K562 (cell line): ENCODE measurements at regions not wholly inside any gene's neighbourhood (a gene's known extent, or its start where the extent isn't known, plus 50 kb on each side); places are given as distances from the start of the nearest gene placed in this dataset.

Experiments
- ATAC-seq: fragments of 200-7000 bp; cut with Tn5 transposase; 3 replicates; pipeline ENCODE4 v1.9.1; 2020; ENCODE audit warnings: moderate library complexity
- BruUV-seq: library from RNA; stranded (reverse); fragments of 400-500 nt; replicated peaks from 2 replicates; lab custom pipeline; 2021; lab: Mats Ljungman, UMichigan
- CTCF ChIA-PET: fragments of 300-600 bp; formaldehyde crosslinking; extraction: SDS; loops from one replicate; lab custom pipeline; 2021; ENCODE audit warnings: low intra/inter-chr PET ratio; lab: Yijun Ruan, JAX
- POLR2A ChIA-PET: fragments of 300-600, 350-650 bp; sonication (Branson Sonifier 250); formaldehyde crosslinking; extraction: SDS; loops from one replicate; lab custom pipeline; 2021; ENCODE audit warnings: antibody characterized with exemption, inconsistent platforms; lab: Yijun Ruan, JAX
- DNase-seq, 4 experiments: peaks; one replicate each; pipeline versions ENCODE4 v3.0.0 to v3.0.0-alpha.2; 2011 to 2018; ENCODE audit warnings: low spot score in 3 of 4, mixed read lengths in 3 of 4; ENCODE audit errors: extremely low read depth in 1 of 4
- FAIRE-seq: peaks from 2 replicates; lab custom pipeline; 2011; peaks lifted over from hg19 to GRCh38; lab: Jason Lieb, UNC
- H2AFZ ChIP-seq: 2 replicates; pipeline ENCODE4 v1.6.0; 2011; ENCODE audit warnings: low read depth, low read length, control low read depth, inconsistent platforms
- H3K27ac ChIP-seq: fragments of 200-600 bp; 3 replicates; pipeline ENCODE4 v1.8.0; 2011; ENCODE audit warnings: low read depth, mild to moderate bottlenecking, control low read depth, inconsistent platforms, low read length, moderate library complexity, mixed read lengths; ENCODE audit errors: extremely low read depth
- H3K27me3 ChIP-seq, 2 experiments: fragments of 300-600 bp in 1 of 2; 2 replicates in 1 of 2; 3 replicates in 1 of 2; pipeline versions ENCODE4 v1.6.0 to v1.8.0; 2011; ENCODE audit warnings: inconsistent platforms in 2 of 2, low read length in 2 of 2, mild to moderate bottlenecking in 1 of 2, mixed read lengths in 1 of 2, moderate library complexity in 1 of 2; ENCODE audit not compliant: control insufficient read depth in 2 of 2, insufficient read depth in 2 of 2
- H3K36me3 ChIP-seq: fragments of 300-600 bp; 3 replicates; pipeline ENCODE4 v1.8.0; 2011; ENCODE audit warnings: mild to moderate bottlenecking, low read length, inconsistent platforms; ENCODE audit not compliant: control insufficient read depth, insufficient read depth
- H3K4me1 ChIP-seq, 2 experiments: fragments of 200-600 bp in 1 of 2; replicated peaks in 1 of 2; 2 replicates in 1 of 2; 3 replicates in 1 of 2; pipeline versions ENCODE4 v1.5.1 to v1.8.0; 2011; ENCODE audit warnings: inconsistent platforms in 2 of 2, low read length in 2 of 2, mild to moderate bottlenecking in 1 of 2, mixed read lengths in 1 of 2, moderate library complexity in 1 of 2; ENCODE audit not compliant: control insufficient read depth in 2 of 2, insufficient read depth in 2 of 2
- H3K4me2 ChIP-seq: 2 replicates; pipeline ENCODE4 v1.6.1; 2011; ENCODE audit warnings: low read length, control low read depth, inconsistent platforms, mixed read lengths; ENCODE audit not compliant: insufficient read depth
- H3K4me3 ChIP-seq: fragments of 200-600 bp; sonication (generic), shearing (Covaris generic); 2 replicates; pipeline ENCODE4 v1.5.1; 2016; ENCODE audit warnings: control low read depth, inconsistent platforms
- H3K79me2 ChIP-seq: fragments of 200-600 bp; 3 replicates; pipeline ENCODE4 v1.8.0; 2011; ENCODE audit warnings: low read length, inconsistent platforms; ENCODE audit not compliant: control insufficient read depth, insufficient read depth
- H3K9ac ChIP-seq, 2 experiments: 2 replicates each; pipeline versions ENCODE4 v1.6.0 to v1.6.1; 2011; ENCODE audit warnings: low read depth in 2 of 2, low read length in 2 of 2, control low read depth in 1 of 2, inconsistent platforms in 1 of 2, mild to moderate bottlenecking in 1 of 2, mixed read lengths in 1 of 2; ENCODE audit not compliant: insufficient read depth in 1 of 2
- H3K9me1 ChIP-seq: one replicate; pipeline ENCODE4 v1.6.0; 2011; ENCODE audit warnings: inconsistent platforms, mild to moderate bottlenecking, low read length, moderate library complexity; ENCODE audit not compliant: control insufficient read depth, insufficient read depth
- H3K9me3 ChIP-seq: replicated peaks from 2 replicates; pipeline ENCODE4 v1.5.1; 2011; ENCODE audit warnings: low read depth, low read length, inconsistent platforms; ENCODE audit not compliant: control insufficient read depth, insufficient read depth
- H4K20me1 ChIP-seq: replicated peaks from 2 replicates; pipeline ENCODE4 v1.6.1; 2011; ENCODE audit warnings: low read length, inconsistent platforms, mixed read lengths; ENCODE audit not compliant: control insufficient read depth, insufficient read depth
- CHD1 ChIP-seq: fragments of 200-600 bp; sonication (generic); IDR thresholded peaks from one replicate; pipeline ENCODE4 v1.6.1; 2012; ENCODE audit warnings: mild to moderate bottlenecking, moderate library complexity, low read length, inconsistent platforms
- CSDE1 ChIP-seq, 2 experiments: fragments of 450-650 bp; IDR thresholded peaks; 2 replicates each; pipeline ENCODE4 v1.6.1; 2016; ENCODE audit warnings: mild to moderate bottlenecking in 1 of 2
- GTF2A2 ChIP-seq: IDR thresholded peaks from 2 replicates; pipeline ENCODE4 v1.6.1; 2016; ENCODE audit warnings: mild to moderate bottlenecking, missing genetic modification characterization, missing compliant biosample characterization
- MGA ChIP-seq: fragments of 450-650 bp; IDR thresholded peaks from 2 replicates; pipeline ENCODE4 v1.6.1; 2016; ENCODE audit warnings: mild to moderate bottlenecking, moderate library complexity
- NFYB ChIP-seq: IDR thresholded peaks from 2 replicates; pipeline ENCODE4 v1.6.1; 2011; ENCODE audit warnings: mild to moderate bottlenecking, moderate library complexity; ENCODE audit not compliant: insufficient read length; ENCODE audit errors: extremely low read depth
- NONO ChIP-seq, 2 experiments: fragments of 200-400 bp in 1 of 2; fragments of 450-650 bp in 1 of 2; formaldehyde crosslinking in 1 of 2; IDR thresholded peaks; 2 replicates each; pipeline ENCODE4 v1.6.1; 2017; ENCODE audit warnings: low read depth in 2 of 2, mild to moderate bottlenecking in 2 of 2, moderate library complexity in 2 of 2, low read length in 1 of 2
- POLR2AphosphoS2 ChIP-seq: IDR thresholded peaks from 2 replicates; pipeline ENCODE4 v1.6.1; 2012; ENCODE audit warnings: low read length, improper control_type of control experiment
- RAD51 ChIP-seq: fragments of 450-650 bp; IDR thresholded peaks from 2 replicates; pipeline ENCODE4 v1.7.1; 2016; ENCODE audit warnings: low read depth, mild to moderate bottlenecking, borderline replicate concordance
- SNRNP70 ChIP-seq: fragments of 200-400 bp; formaldehyde crosslinking; optimal IDR thresholded peaks from 2 replicates; pipeline ENCODE3; 2017; ENCODE audit warnings: low read depth, low read length
- STAG1 ChIP-seq: sonication (generic); formaldehyde crosslinking; IDR thresholded peaks from 2 replicates; pipeline ENCODE4 v1.5.0; 2020; ENCODE audit warnings: missing genetic modification reagents, borderline replicate concordance
- ZNF551 ChIP-seq: fragments of 250-450 bp; sonication (Bioruptor Pico); IDR thresholded peaks from 2 replicates; pipeline ENCODE4 v1.5.0; 2021; ENCODE audit warnings: mild to moderate bottlenecking, moderate library complexity
- ZNF76 ChIP-seq: fragments of 250-450 bp; sonication (Bioruptor Pico); IDR thresholded peaks from 2 replicates; pipeline ENCODE4 v1.4.0; 2020; ENCODE audit warnings: mild to moderate bottlenecking, moderate library complexity, borderline replicate concordance
- WGBS: fragments of 100-300 bp; shearing (Covaris generic); methylation state at CpG from one replicate; pipeline ENCODE4 v1.1.6; 2016; ENCODE audit warnings: low coverage, mixed read lengths; ENCODE audit not compliant: insufficient coverage; ENCODE audit errors: missing lambda C conversion rate; 5-methylcytosine and 5-hydroxymethylcytosine counted together
- in situ Hi-C: fragments of 300-500 bp; cut with MboI; formaldehyde crosslinking; loops from 4 replicates; pipeline ENCODE4 v1.15.0; 2018; ENCODE audit warnings: inconsistent platforms, mixed read lengths
- intact Hi-C: fragments of 100-400 bp; cut with micrococcal nuclease; formaldehyde crosslinking; loops from 2 replicates; pipeline ENCODE4 v1.14.2; 2022

- H3K27ac ChIP-seq: no peak overlapping the region
- no peak for ATAC-seq
- no peak for DNase-seq
- no peaks in the 10 kb centered on the region for H3K4me1 ChIP-seq
- POLR2A ChIA-PET: no interaction called here
- H3K9me1 ChIP-seq: no peaks in the 10 kb centered on the region
- no peak for FAIRE-seq
- H3K4me3 ChIP-seq: no peak overlapping the region
- no peaks in the 10 kb centered on the region for H3K27me3 ChIP-seq
- no peaks in the 10 kb centered on the region; the same call in 1 of the 2 replicates for H3K9me3 ChIP-seq
- H3K79me2 ChIP-seq: no peaks in the 10 kb centered on the region
- intact Hi-C loops: no loop called here
- no peaks in the 10 kb centered on the region for H4K20me1 ChIP-seq
- H3K9ac ChIP-seq: no peak overlapping the region
- no peaks in the 10 kb centered on the region for H3K36me3 ChIP-seq
- BruUV-seq: no TSS peak
- no peak overlapping the region for H2AFZ ChIP-seq
- CTCF ChIA-PET: no interaction called here
- H3K4me2 ChIP-seq: no peak overlapping the region
- 0% methylated on average over 1 of the region's 1 CpG for WGBS
- in situ Hi-C loops: no loop called here
- TF ChIP-seq GTF2A2 (tag) (no peak), POLR2AphosphoS2 (no peak), NONO (IDR thresholded peaks at IDR 0.05; ENCODE audit: low read depth in 2 of 2, low read length in 1 of 2) (no peak), MGA (no peak), ZNF76 (no peak), RAD51 (no peak), CSDE1 (IDR thresholded peaks at IDR 0.05) (no peak), CHD1 (no peak), STAG1 (CRISPR knock-in tag) (no peak), ZNF551 (CRISPR knock-in tag) (no peak), NFYB (no peak), SNRNP70 (no peak)
Observed at GRCh38 chr6:145313041-145313855, 422.1 kb downstream of the EPM2A start.
